ENCODE measurements at regions not wholly inside any gene's neighbourhood (a gene's known extent, or its start where the extent isn't known, plus 50 kb on each side); places are given as distances from the start of the nearest gene placed in this dataset.

- no peak overlapping the region for H3K4me3 ChIP-seq (replicated peaks in 1 of 2; ENCODE audit: low read depth in 2 of 2, low read length in 2 of 2)
- TF ChIP-seq CTCF (IDR thresholded peaks at IDR 0.05; ENCODE audit: low read depth, low read length), result no peak
- DNase-seq (ENCODE audit: low read depth in 2 of 2), result no peak
Observed at GRCh38 chr12:77553976-77554619, 276.6 kb upstream of the NAV3 start.

GRCh38 chr12:77549383-77550128, 281.1 kb upstream of the NAV3 start:
- no peak for DNase-seq (ENCODE audit: low read depth in 2 of 2)
- TF ChIP-seq CTCF (IDR thresholded peaks at IDR 0.05; ENCODE audit: low read depth, low read length), result no peak
- no peak overlapping the region for H3K4me3 ChIP-seq (replicated peaks in 1 of 2; ENCODE audit: low read depth in 2 of 2, low read length in 2 of 2)

- DNase-seq (ENCODE audit: low read depth in 2 of 2), result no peak
- no peak for TF ChIP-seq CTCF (IDR thresholded peaks at IDR 0.05; ENCODE audit: low read depth, low read length)
- H3K4me3 ChIP-seq (replicated peaks in 1 of 2; ENCODE audit: low read depth in 2 of 2, low read length in 2 of 2), result no peak overlapping the region
Observed at GRCh38 chr12:77548797-77549196, 281.9 kb upstream of the NAV3 start.

GRCh38 chr12:77540097-77540496, 290.6 kb upstream of the NAV3 start:
- TF ChIP-seq CTCF (IDR thresholded peaks at IDR 0.05; ENCODE audit: low read depth, low read length), result no peak
- DNase-seq (ENCODE audit: low read depth in 2 of 2), result no peak
- H3K4me3 ChIP-seq (replicated peaks in 1 of 2; ENCODE audit: low read depth in 2 of 2, low read length in 2 of 2), result no peak overlapping the region

GRCh38 chr12:77537663-77538062, 293.0 kb upstream of the NAV3 start:
- TF ChIP-seq CTCF (IDR thresholded peaks at IDR 0.05; ENCODE audit: low read depth, low read length), result no peak
- no peak for DNase-seq (ENCODE audit: low read depth in 2 of 2)

GRCh38 chr12:77535734-77536133, 295.0 kb upstream of the NAV3 start:
- no peak overlapping the region for H3K4me3 ChIP-seq (replicated peaks in 1 of 2; ENCODE audit: low read depth in 2 of 2, low read length in 2 of 2)
- TF ChIP-seq CTCF (IDR thresholded peaks at IDR 0.05; ENCODE audit: low read depth, low read length), result no peak
- no peak for DNase-seq (ENCODE audit: low read depth in 2 of 2)

More at GRCh38 chr12:77537663-77538062, 293.0 kb upstream of the NAV3 start:
- no peak overlapping the region for H3K4me3 ChIP-seq (replicated peaks in 1 of 2; ENCODE audit: low read depth in 2 of 2, low read length in 2 of 2)
